B cell (primary cell): ENCODE measurements at regions not wholly inside any gene's neighbourhood (a gene's known extent, or its start where the extent isn't known, plus 50 kb on each side); places are given as distances from the start of the nearest gene placed in this dataset.

Experiments
- ATAC-seq: fragments of 200-7000 bp; cut with Tn5 transposase; one replicate; pipeline ENCODE4 v1.10.0; 2021; ENCODE audit warnings: low read depth, mild to moderate bottlenecking, moderate number of reproducible peaks, moderate library complexity
- CTCF ChIA-PET: fragments of 350-600 bp; sonication (Branson Sonifier 250); formaldehyde crosslinking; loops from one replicate; lab custom pipeline; 2021; ENCODE audit warnings: antibody characterized with exemption, inconsistent platforms; lab: Charles Lee
- POLR2A ChIA-PET: fragments of 350-600 bp; sonication (Branson Sonifier 250); formaldehyde crosslinking; loops from one replicate; lab custom pipeline; 2021; ENCODE audit warnings: antibody characterized with exemption; lab: Charles Lee
- DNase-seq: peaks from one replicate; pipeline ENCODE4 v3.0.0; 2013
- H2AFZ ChIP-seq: 2 replicates; pipeline ENCODE4 v1.6.1; 2012; ENCODE audit warnings: mild to moderate bottlenecking, low read depth, low read length; ENCODE audit not compliant: insufficient read depth, poor library complexity, severe bottlenecking
- H3K27ac ChIP-seq, 2 donors: 1 replicate in 1 of 2; 2 replicates in 1 of 2; pipeline ENCODE4 v1.5.1; 2012 to 2013; ENCODE audit warnings: low read length in 2 of 2, mild to moderate bottlenecking in 2 of 2, moderate library complexity in 1 of 2
- H3K27me3 ChIP-seq, 4 experiments: fragments of 200-600 bp in 1 of 4; sonication (generic) in 1 of 4; replicated peaks in 1 of 4; 1 replicate in 2 of 4; 2 replicates in 2 of 4; pipeline versions ENCODE4 v1.6.1 to v1.7.0; 2013 to 2016; ENCODE audit warnings: low read length in 3 of 4, mild to moderate bottlenecking in 2 of 4, mixed read lengths in 1 of 4, moderate library complexity in 1 of 4; ENCODE audit not compliant: insufficient read depth in 4 of 4, control insufficient read depth in 3 of 4; ENCODE audit errors: control extremely low read depth in 1 of 4
- H3K36me3 ChIP-seq, 2 experiments: replicated peaks in 1 of 2; 1 replicate in 1 of 2; 2 replicates in 1 of 2; pipeline versions ENCODE4 v1.6.1 to v1.7.1; 2013; ENCODE audit warnings: low read length in 1 of 2; ENCODE audit not compliant: insufficient read depth in 2 of 2, control insufficient read depth in 1 of 2; ENCODE audit errors: control extremely low read depth in 1 of 2, extremely low read depth in 1 of 2
- H3K4me1 ChIP-seq, 2 donors: fragments of 200-600 bp in 1 of 2; sonication (generic) in 1 of 2; 1 replicate in 1 of 2; 2 replicates in 1 of 2; pipeline versions ENCODE4 v1.5.1 to v1.6.1; 2013 to 2017; ENCODE audit warnings: low read length in 2 of 2; ENCODE audit not compliant: control insufficient read depth in 2 of 2, insufficient read depth in 2 of 2
- H3K4me2 ChIP-seq: replicated peaks from 2 replicates; pipeline ENCODE3; 2012; ENCODE audit warnings: mild to moderate bottlenecking, low read depth, low read length; ENCODE audit not compliant: poor library complexity, severe bottlenecking
- H3K4me3 ChIP-seq, 5 experiments: fragments of 200-600 bp in 1 of 5; sonication (generic) in 1 of 5; 1 replicate in 3 of 5; 2 replicates in 2 of 5; pipeline versions ENCODE4 v1.5.1 to v1.7.0; 2011 to 2016; ENCODE audit warnings: low read length in 4 of 5, mild to moderate bottlenecking in 4 of 5, low read depth in 2 of 5, control low read depth in 1 of 5, moderate library complexity in 1 of 5; ENCODE audit not compliant: insufficient read depth in 1 of 5; ENCODE audit errors: control extremely low read depth in 1 of 5, extremely low read depth in 1 of 5
- H3K79me2 ChIP-seq: fragments of 200-600 bp; sonication (generic); one replicate; pipeline ENCODE4 v1.6.0; 2016; ENCODE audit warnings: low read length; ENCODE audit not compliant: control insufficient read depth, insufficient read depth
- H3K9ac ChIP-seq: fragments of 200-600 bp; sonication (generic); 2 replicates; pipeline ENCODE4 v1.6.1; 2017; ENCODE audit warnings: mild to moderate bottlenecking, low read length, moderate library complexity
- H3K9me3 ChIP-seq, 3 donors: one replicate each; pipeline versions ENCODE4 v1.6.1 to v1.7.1; 2013; ENCODE audit warnings: low read length in 2 of 3; ENCODE audit not compliant: control insufficient read depth in 2 of 3, insufficient read depth in 1 of 3; ENCODE audit errors: control extremely low read depth in 1 of 3
- H4K20me1 ChIP-seq: 2 replicates; pipeline ENCODE4 v1.6.0; 2012; ENCODE audit warnings: mild to moderate bottlenecking, low read length; ENCODE audit not compliant: insufficient read depth, control insufficient read depth, poor library complexity, severe bottlenecking
- H3K27ac Mint-ChIP-seq: one replicate; pipeline ENCODE4 v1.8.0; 2021; ENCODE audit warnings: mixed read lengths
- H3K27me3 Mint-ChIP-seq: one replicate; pipeline ENCODE4 v1.8.0; 2021; ENCODE audit warnings: mixed read lengths
- H3K4me1 Mint-ChIP-seq: one replicate; pipeline ENCODE4 v1.8.0; 2021; ENCODE audit warnings: mixed read lengths
- H3K4me3 Mint-ChIP-seq: one replicate; pipeline ENCODE4 v1.8.0; 2021; ENCODE audit warnings: mixed read lengths
- H3K9me3 Mint-ChIP-seq: one replicate; pipeline ENCODE4 v1.8.0; 2022; ENCODE audit warnings: mixed read lengths; ENCODE audit not compliant: insufficient read depth
- CTCF ChIP-seq: fragments of 200-600 bp; IDR thresholded peaks from one replicate; pipeline ENCODE4 v1.8.0; 2022; ENCODE audit warnings: antibody characterized with exemption, mild to moderate bottlenecking
- EZH2 ChIP-seq: IDR thresholded peaks from 2 replicates; pipeline ENCODE4 v1.6.1; 2012; ENCODE audit warnings: borderline replicate concordance, low read depth, mild to moderate bottlenecking, moderate library complexity, low read length; ENCODE audit not compliant: insufficient read depth, poor library complexity, severe bottlenecking
- WGBS: methylation state at CpG from one replicate; pipeline ENCODE4 v1.1.5; 2013; ENCODE audit warnings: missing lambda C conversion rate; ENCODE audit not compliant: insufficient coverage; 5-methylcytosine and 5-hydroxymethylcytosine counted together
- intact Hi-C: fragments of 100-400 bp; cut with micrococcal nuclease; formaldehyde crosslinking; loops from one replicate; pipeline ENCODE4 v1.10.0; 2022

- no peak for ATAC-seq
- Histone ChIP-seq H3K79me2 (no peaks in the 10 kb centered on the region), H3K4me3 (no peak overlapping the region), H2AFZ (no peak overlapping the region), H4K20me1 (no peaks in the 10 kb centered on the region), H3K4me2 (no peak overlapping the region), H3K27ac (no peak overlapping the region), H3K9me3 (no peaks in the 10 kb centered on the region), H3K4me1 (no peaks in the 10 kb centered on the region), H3K27me3 (no peaks in the 10 kb centered on the region), H3K36me3 (no peaks in the 10 kb centered on the region), H3K9ac (no peak overlapping the region)
- no peak overlapping the region for H3K27ac Mint-ChIP-seq
- H3K4me3 Mint-ChIP-seq = no peak overlapping the region
- no peaks in the 10 kb centered on the region for H3K27me3 Mint-ChIP-seq
- TF ChIP-seq CTCF (no peak), EZH2 (no peak)
- no peaks in the 10 kb centered on the region for H3K4me1 Mint-ChIP-seq
- no peak for DNase-seq
- ChIA-PET POLR2A (no interaction called here), CTCF (no interaction called here)
- intact Hi-C loops = no loop called here
- no peaks in the 10 kb centered on the region for H3K9me3 Mint-ChIP-seq
- WGBS = 88% methylated on average over 4 of the region's 6 CpGs
These were observed 606.0 kb upstream of the GCFC2 start for GRCh38 chr2:76316691-76317090.

GRCh38 chr2:76314271-76315020 is 603.7 kb upstream of the GCFC2 start:
- ATAC-seq = no peak
- CTCF ChIA-PET = no interaction called here

More at GRCh38 chr2:76314271-76315020, 603.7 kb upstream of the GCFC2 start:
- Histone ChIP-seq H3K9ac (no peak overlapping the region), H2AFZ (no peak overlapping the region), H3K36me3 (no peaks in the 10 kb centered on the region), H4K20me1 (no peaks in the 10 kb centered on the region), H3K4me2 (no peak overlapping the region), H3K27ac (no peak overlapping the region), H3K79me2 (no peaks in the 10 kb centered on the region), H3K9me3 (no peaks in the 10 kb centered on the region), H3K4me1 (no peaks in the 10 kb centered on the region), H3K27me3 (no peaks in the 10 kb centered on the region), H3K4me3 (no peak overlapping the region)
- no CpG with 5 or more reads among the region's 3 CpGs for WGBS
- TF ChIP-seq CTCF = no peak
- no peak overlapping the region for H3K27ac Mint-ChIP-seq
- H3K9me3 Mint-ChIP-seq = peaks cover 2% of the 10 kb centered on the region
- intact Hi-C loops = no loop called here
- H3K4me1 Mint-ChIP-seq = no peaks in the 10 kb centered on the region
- no peak overlapping the region for H3K4me3 Mint-ChIP-seq
- no peaks in the 10 kb centered on the region for H3K27me3 Mint-ChIP-seq
- DNase-seq = no peak
- POLR2A ChIA-PET = no interaction called here
